HG03432 (cell line): ENCODE measurements at regions not wholly inside any gene's neighbourhood (a gene's known extent, or its start where the extent isn't known, plus 50 kb on each side); places are given as distances from the start of the nearest gene placed in this dataset.

ENCODE experiments used
- ATAC-seq: cut with Tn5 transposase; IDR thresholded peaks from one replicate; pipeline ENCODE4 v1.9.1; 2021; ENCODE audit warnings: mild to moderate bottlenecking, moderate library complexity; ENCODE audit not compliant: unreplicated experiment

GRCh38 chr11:76298255-76298654 lies 82.7 kb downstream of the THAP12 start:
- no peak for ATAC-seq

- no peak for ATAC-seq
Observed at GRCh38 chr11:76296731-76297542, 84.0 kb downstream of the THAP12 start.

GRCh38 chr11:76293189-76293631 lies 86.9 kb upstream of the WNT11 start:
- peak; percentile 65 for ATAC-seq

- ATAC-seq, result no peak
Observed at GRCh38 chr11:76292583-76293188, 86.4 kb upstream of the WNT11 start.

- peak; percentile 37 for ATAC-seq
Observed at GRCh38 chr11:76291576-76292526, 85.5 kb upstream of the WNT11 start.

- no peak for ATAC-seq
Observed at GRCh38 chr11:76288166-76288980, 82.1 kb upstream of the WNT11 start.

GRCh38 chr11:76287227-76287626 lies 80.9 kb upstream of the WNT11 start:
- ATAC-seq, result no peak

- ATAC-seq, result no peak
Observed at GRCh38 chr11:76285397-76286104, 79.2 kb upstream of the WNT11 start.

GRCh38 chr11:76284161-76284560 lies 77.9 kb upstream of the WNT11 start:
- ATAC-seq, result no peak

GRCh38 chr11:76282811-76283595 lies 76.7 kb upstream of the WNT11 start:
- ATAC-seq, result no peak

GRCh38 chr11:76282172-76282571 lies 75.9 kb upstream of the WNT11 start:
- ATAC-seq, result no peak

GRCh38 chr11:76281558-76281906 lies 75.2 kb upstream of the WNT11 start:
- no peak for ATAC-seq

- no peak for ATAC-seq
Observed at GRCh38 chr11:76280882-76281557, 74.7 kb upstream of the WNT11 start.

- no peak for ATAC-seq
Observed at GRCh38 chr11:76280151-76280881, 74.0 kb upstream of the WNT11 start.

- no peak for ATAC-seq
Observed at GRCh38 chr11:76279646-76280045, 73.3 kb upstream of the WNT11 start.

GRCh38 chr11:76279038-76279437 lies 72.7 kb upstream of the WNT11 start:
- no peak for ATAC-seq

- ATAC-seq, result no peak
Observed at GRCh38 chr11:76278526-76278925, 72.2 kb upstream of the WNT11 start.
